ENCODE measurements at regions not wholly inside any gene's neighbourhood (a gene's known extent, or its start where the extent isn't known, plus 50 kb on each side); places are given as distances from the start of the nearest gene placed in this dataset.

DNA sequence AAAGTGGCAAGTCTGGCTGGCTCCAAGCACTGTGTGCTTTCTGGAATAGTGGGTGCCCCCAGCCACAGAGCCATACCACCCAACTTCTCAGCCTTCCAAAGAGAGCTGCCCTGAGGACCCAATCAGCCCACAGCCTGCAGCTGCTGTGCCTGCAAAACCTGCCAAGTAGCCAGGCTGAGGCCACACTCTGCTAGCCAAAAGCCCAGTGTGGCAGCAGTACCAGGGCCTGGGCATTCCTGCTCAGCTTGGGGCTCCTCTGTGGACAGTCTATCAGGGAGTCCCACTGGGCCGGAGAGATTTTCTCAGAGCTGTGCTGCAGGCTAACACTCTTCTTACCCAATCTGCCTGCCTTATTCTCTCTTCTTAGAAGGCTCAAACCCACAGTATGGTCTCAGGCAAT lies 136.5 kb downstream of the TPRA1 start:
- no peaks in the 10 kb centered on the region for H3K9me1 ChIP-seq (ENCODE audit: insufficient read depth, low read length)
- dilution Hi-C loops (cut with HindIII; ENCODE audit: low sequenced_read_pairs, unreplicated experiment), result no loop called here
- no peak overlapping the region for H2BK15ac ChIP-seq (ENCODE audit: low read depth, low read length)
- ATAC-seq (ENCODE audit: low read depth) (no peak), DNase-seq (no peak)
- no peak overlapping the region for H3K4me2 ChIP-seq (ENCODE audit: low read depth, low read length)
- H3K27ac ChIP-seq (ENCODE audit: insufficient read depth, low read length), result no peak overlapping the region
- 88% methylated on average over 1 of the region's 1 CpG; no CpG with 5 or more reads in 1 of the 2 experiments for WGBS, 2 experiments (ENCODE audit: extremely low coverage in 2 of 2, insufficient read length in 1 of 2)
- H3K9me3 ChIP-seq (ENCODE audit: control insufficient read depth, insufficient read depth, low read length), result no peaks in the 10 kb centered on the region
- H3K4ac ChIP-seq (ENCODE audit: low read depth, low read length), result no peak overlapping the region
- H2AK9ac ChIP-seq (replicated peaks; ENCODE audit: low read depth, low read length, poor library complexity), result no peak overlapping the region
- H3K4me3 ChIP-seq (ENCODE audit: insufficient read depth, low read depth, low read length), result no peak overlapping the region
- no peaks in the 10 kb centered on the region for H4K20me1 ChIP-seq (ENCODE audit: insufficient read depth, low read length)
- H3K9ac ChIP-seq (ENCODE audit: low read depth, low read length), result no peak overlapping the region
- H3K4me1 ChIP-seq (ENCODE audit: control insufficient read depth, insufficient read depth, low read length), result no peaks in the 10 kb centered on the region
- H3K14ac ChIP-seq (replicated peaks; ENCODE audit: low read depth, low read length), result no peak overlapping the region
- no peak overlapping the region for H3K56ac ChIP-seq (ENCODE audit: extremely low read depth, insufficient read depth, low read length)
- intact Hi-C loops (cut with micrococcal nuclease), result loop anchor here (10.0 kb wide), 1 partner anchor 469 kb away; the partner anchor contains the start of gene PLXNA1
- H3K36me3 ChIP-seq (ENCODE audit: control insufficient read depth, insufficient read depth, low read length), result no peaks in the 10 kb centered on the region
- H2BK5ac ChIP-seq (ENCODE audit: low read depth, low read length, poor library complexity, severe bottlenecking), result no peak overlapping the region
- H3K79me1 ChIP-seq (ENCODE audit: low read depth in 1 of 2, low read length in 2 of 2), result no peaks in the 10 kb centered on the region
- peaks cover 32% of the 10 kb centered on the region for H3K27me3 ChIP-seq (ENCODE audit: control insufficient read depth, insufficient read depth, low read length)
- no peak overlapping the region for H4K91ac ChIP-seq (ENCODE audit: insufficient read depth, low read depth, low read length)
- BruUV-seq (replicated peaks), result no TSS peak
- H4K8ac ChIP-seq (ENCODE audit: low read depth in 2 of 2, low read length in 2 of 2), result no peak overlapping the region
- H3K18ac ChIP-seq (ENCODE audit: low read depth, low read length), result no peak overlapping the region
- H2BK120ac ChIP-seq (ENCODE audit: low read depth, low read length), result no peak overlapping the region
- CTCF ChIA-PET, result interaction anchor here (1.4 to 1.6 kb wide), 2 partner anchors 15 to 782 kb away, joined by 3 to 5 read pairs; no protein-coding TSS in a partner anchor
- POLR2A ChIA-PET (ENCODE audit: unreplicated experiment), result no interaction called here
- TF ChIP-seq CEBPB (IDR thresholded peaks at IDR 0.05; ENCODE audit: low read depth, low read length) (no peak), CHD1 (IDR thresholded peaks at IDR 0.05; ENCODE audit: low read depth, low read length) (no peak), USF2 (IDR thresholded peaks at IDR 0.05; ENCODE audit: low read depth, low read length) (no peak), NFE2L2 (IDR thresholded peaks at IDR 0.05; ENCODE audit: low read depth, low read length) (no peak), FOS (IDR thresholded peaks at IDR 0.05; ENCODE audit: low read depth, low read length) (no peak), CTCF (conservative IDR thresholded peaks at IDR 0.05; ENCODE audit: low read depth, low read length) (no peak), MAZ (IDR thresholded peaks at IDR 0.05; ENCODE audit: borderline replicate concordance, low read depth, low read length) (no peak)
- H2AFZ ChIP-seq (replicated peaks; ENCODE audit: low read length, poor library complexity), result no peak overlapping the region
- no peak overlapping the region for H4K5ac ChIP-seq (ENCODE audit: low read depth, low read length)
- no peak overlapping the region for H2BK20ac ChIP-seq (ENCODE audit: low read depth, low read length)
- in situ Hi-C loops (cut with MboI; ENCODE audit: low sequenced_read_pairs), result loop anchor here (10.0 kb wide), 2 partner anchors 699 to 929 kb away; partner anchors contain the start of gene CHST13
- no peak overlapping the region for H3K23ac ChIP-seq (ENCODE audit: low read depth, low read length)
- no peak overlapping the region for H2AK5ac ChIP-seq (ENCODE audit: low read depth, low read length)

Measured in IMR-90 (cell line).